Parathyroid adenoma (tissue), 2 donors: ENCODE measurements at regions not wholly inside any gene's neighbourhood (a gene's known extent, or its start where the extent isn't known, plus 50 kb on each side); places are given as distances from the start of the nearest gene placed in this dataset.
"Not testable (repeated sequence)": the region's sequence is repeated elsewhere in the genome, so short reads cannot be mapped to it uniquely, and the experiment has no call there.

Experiments
- H2AFZ ChIP-seq: fragments of 300-600 bp; sonication (generic); one replicate; pipeline ENCODE4 v1.7.0; 2017; ENCODE audit warnings: antibody characterized with exemption, mild to moderate bottlenecking
- H3K27ac ChIP-seq: fragments of 300-600 bp; sonication (generic); one replicate; pipeline ENCODE4 v1.7.0; 2017
- H3K27me3 ChIP-seq: fragments of 300-600 bp; sonication (generic); one replicate; pipeline ENCODE4 v1.7.0; 2017; ENCODE audit warnings: low read length; ENCODE audit not compliant: control insufficient read depth, insufficient read depth
- H3K36me3 ChIP-seq: fragments of 300-600 bp; sonication (generic); one replicate; pipeline ENCODE4 v1.7.0; 2017; ENCODE audit warnings: low read length; ENCODE audit not compliant: control insufficient read depth, insufficient read depth
- H3K4me1 ChIP-seq: fragments of 300-600 bp; sonication (generic); one replicate; pipeline ENCODE4 v1.7.0; 2017; ENCODE audit warnings: control low read depth
- H3K4me2 ChIP-seq: fragments of 300-600 bp; sonication (generic); one replicate; pipeline ENCODE4 v1.7.0; 2017; ENCODE audit warnings: low read length
- H3K4me3 ChIP-seq: fragments of 300-600 bp; sonication (generic); one replicate; pipeline ENCODE4 v1.7.0; 2017; ENCODE audit warnings: low read depth, low read length
- H3K79me2 ChIP-seq: fragments of 300-600 bp; sonication (generic); one replicate; pipeline ENCODE4 v1.7.0; 2017; ENCODE audit warnings: control low read depth
- H3K9ac ChIP-seq: fragments of 300-600 bp; sonication (generic); one replicate; pipeline ENCODE4 v1.7.0; 2017; ENCODE audit warnings: mild to moderate bottlenecking
- H3K9me3 ChIP-seq: fragments of 300-600 bp; sonication (generic); one replicate; pipeline ENCODE4 v1.7.0; 2017; ENCODE audit warnings: low read length; ENCODE audit not compliant: control insufficient read depth
- CTCF ChIP-seq: fragments of 300-600 bp; sonication (generic); IDR thresholded peaks from one replicate; pipeline ENCODE4 v1.7.0; 2017; ENCODE audit warnings: antibody characterized with exemption, mild to moderate bottlenecking
- donor health status: primary hyperparathyroidism.

GRCh38 chr3:102006812-102007485 is 157.6 kb downstream of the NFKBIZ start:
- H3K4me2 ChIP-seq = no peak overlapping the region
- no peak overlapping the region for H2AFZ ChIP-seq
- H3K79me2 ChIP-seq = no peaks in the 10 kb centered on the region
- H3K9me3 ChIP-seq = no peaks in the 10 kb centered on the region
- TF ChIP-seq CTCF = no peak
- H3K27ac ChIP-seq = no peak overlapping the region
- no peaks in the 10 kb centered on the region for H3K36me3 ChIP-seq
- H3K4me1 ChIP-seq = no peaks in the 10 kb centered on the region
- no peaks in the 10 kb centered on the region for H3K27me3 ChIP-seq
- no peak overlapping the region for H3K9ac ChIP-seq
- no peak overlapping the region for H3K4me3 ChIP-seq

- not testable (repeated sequence) for H3K4me2 ChIP-seq, H3K9ac ChIP-seq, H2AFZ ChIP-seq, H3K4me3 ChIP-seq, H3K36me3 ChIP-seq, H3K9me3 ChIP-seq, H3K4me1 ChIP-seq, H3K79me2 ChIP-seq, H3K27me3 ChIP-seq, H3K27ac ChIP-seq
Observed at GRCh38 chr3:102008436-102008835, 159.1 kb downstream of the NFKBIZ start.

- Histone ChIP-seq H3K9me3 (no peaks in the 10 kb centered on the region), H3K9ac (no peak overlapping the region), H3K4me1 (no peaks in the 10 kb centered on the region), H3K4me2 (no peak overlapping the region), H3K36me3 (no peaks in the 10 kb centered on the region), H3K4me3 (no peak overlapping the region), H2AFZ (no peak overlapping the region), H3K79me2 (no peaks in the 10 kb centered on the region), H3K27ac (no peak overlapping the region), H3K27me3 (no peaks in the 10 kb centered on the region)
- TF ChIP-seq CTCF = no peak
Observed at GRCh38 chr3:102016417-102016816, 167.1 kb downstream of the NFKBIZ start.

- no peak overlapping the region for H3K27ac ChIP-seq
- H3K9me3 ChIP-seq = no peaks in the 10 kb centered on the region
- no peaks in the 10 kb centered on the region for H3K4me1 ChIP-seq
- no peak overlapping the region for H3K4me2 ChIP-seq
- H3K79me2 ChIP-seq = no peaks in the 10 kb centered on the region
- no peaks in the 10 kb centered on the region for H3K27me3 ChIP-seq
- H3K4me3 ChIP-seq = no peak overlapping the region
- no peak for TF ChIP-seq CTCF
- no peak overlapping the region for H3K9ac ChIP-seq
- no peaks in the 10 kb centered on the region for H3K36me3 ChIP-seq
- no peak overlapping the region for H2AFZ ChIP-seq
Observed at GRCh38 chr3:102017784-102018183, 168.5 kb downstream of the NFKBIZ start.

- Histone ChIP-seq H3K4me2 (no peak overlapping the region), H3K9me3 (no peaks in the 10 kb centered on the region), H3K36me3 (no peaks in the 10 kb centered on the region), H3K27ac (no peak overlapping the region), H3K4me1 (no peaks in the 10 kb centered on the region), H2AFZ (no peak overlapping the region), H3K27me3 (no peaks in the 10 kb centered on the region), H3K9ac (no peak overlapping the region), H3K4me3 (no peak overlapping the region), H3K79me2 (no peaks in the 10 kb centered on the region)
- TF ChIP-seq CTCF = no peak
Observed at GRCh38 chr3:102018551-102018950, 169.2 kb downstream of the NFKBIZ start.
